Mesendoderm (in vitro differentiated cells): ENCODE measurements at regions not wholly inside any gene's neighbourhood (a gene's known extent, or its start where the extent isn't known, plus 50 kb on each side); places are given as distances from the start of the nearest gene placed in this dataset.

Experiments used
- DNase-seq: peaks from one replicate; pipeline ENCODE4 v3.0.0; 2013
- H2AK5ac ChIP-seq: 2 replicates; pipeline ENCODE4 v1.6.1; 2013; ENCODE audit warnings: low read length, inconsistent platforms
- H2BK120ac ChIP-seq: 2 replicates; pipeline ENCODE4 v1.6.1; 2013; ENCODE audit warnings: low read depth, mild to moderate bottlenecking, low read length, moderate library complexity, mixed read lengths
- H2BK15ac ChIP-seq: replicated peaks from 2 replicates; pipeline ENCODE4 v1.6.1; 2013; ENCODE audit warnings: low read depth, mild to moderate bottlenecking, moderate library complexity
- H2BK5ac ChIP-seq: 2 replicates; pipeline ENCODE4 v1.6.1; 2013; ENCODE audit warnings: low read length, inconsistent platforms
- H3K18ac ChIP-seq: 2 replicates; pipeline ENCODE4 v1.6.1; 2013; ENCODE audit warnings: mild to moderate bottlenecking, low read length, mixed read lengths
- H3K23ac ChIP-seq: one replicate; pipeline ENCODE4 v1.6.1; 2013; ENCODE audit warnings: low read length
- H3K27ac ChIP-seq: 2 replicates; pipeline ENCODE4 v1.5.1; 2013; ENCODE audit warnings: low read depth, mild to moderate bottlenecking, inconsistent platforms, low read length, moderate library complexity
- H3K27me3 ChIP-seq: 2 replicates; pipeline ENCODE4 v1.6.1; 2013; ENCODE audit warnings: low read length, control low read depth, mild to moderate bottlenecking, inconsistent platforms; ENCODE audit not compliant: insufficient read depth, poor library complexity
- H3K36me3 ChIP-seq: 2 replicates; pipeline ENCODE4 v1.6.1; 2013; ENCODE audit warnings: low read length, inconsistent platforms; ENCODE audit not compliant: control insufficient read depth, insufficient read depth
- H3K4ac ChIP-seq: one replicate; pipeline ENCODE4 v1.6.1; 2013; ENCODE audit warnings: low read depth, mild to moderate bottlenecking, low read length, moderate library complexity
- H3K4me1 ChIP-seq: 2 replicates; pipeline ENCODE4 v1.6.1; 2013; ENCODE audit warnings: low read depth, low read length, inconsistent platforms; ENCODE audit not compliant: control insufficient read depth
- H3K4me2 ChIP-seq: 2 replicates; pipeline ENCODE4 v1.6.1; 2013; ENCODE audit warnings: low read length
- H3K4me3 ChIP-seq: 2 replicates; pipeline ENCODE4 v1.5.1; 2013; ENCODE audit warnings: mild to moderate bottlenecking, low read length
- H3K56ac ChIP-seq: one replicate; pipeline ENCODE4 v1.6.1; 2013; ENCODE audit warnings: low read length
- H3K79me1 ChIP-seq: 2 replicates; pipeline ENCODE4 v1.6.1; 2013; ENCODE audit warnings: low read length, inconsistent platforms
- H3K79me2 ChIP-seq: 2 replicates; pipeline ENCODE4 v1.6.1; 2013; ENCODE audit warnings: mild to moderate bottlenecking, low read length; ENCODE audit not compliant: control insufficient read depth, insufficient read depth
- H3K9ac ChIP-seq: 2 replicates; pipeline ENCODE4 v1.6.1; 2013; ENCODE audit warnings: low read length, inconsistent platforms
- H4K5ac ChIP-seq: one replicate; pipeline ENCODE4 v1.6.1; 2013; ENCODE audit warnings: low read length
- H4K8ac ChIP-seq: one replicate; pipeline ENCODE4 v1.6.1; 2013; ENCODE audit warnings: low read depth, mild to moderate bottlenecking, control low read depth, low read length, moderate library complexity
- WGBS: extraction: QIAGEN DNeasy Blood & Tissue Kit; methylation state at CpG from one replicate; pipeline ENCODE4 v1.1.7; 2013; ENCODE audit warnings: low lambda C conversion rate, missing lambda C conversion rate; ENCODE audit not compliant: insufficient coverage; ENCODE audit errors: extremely low coverage; 5-methylcytosine and 5-hydroxymethylcytosine counted together

DNA sequence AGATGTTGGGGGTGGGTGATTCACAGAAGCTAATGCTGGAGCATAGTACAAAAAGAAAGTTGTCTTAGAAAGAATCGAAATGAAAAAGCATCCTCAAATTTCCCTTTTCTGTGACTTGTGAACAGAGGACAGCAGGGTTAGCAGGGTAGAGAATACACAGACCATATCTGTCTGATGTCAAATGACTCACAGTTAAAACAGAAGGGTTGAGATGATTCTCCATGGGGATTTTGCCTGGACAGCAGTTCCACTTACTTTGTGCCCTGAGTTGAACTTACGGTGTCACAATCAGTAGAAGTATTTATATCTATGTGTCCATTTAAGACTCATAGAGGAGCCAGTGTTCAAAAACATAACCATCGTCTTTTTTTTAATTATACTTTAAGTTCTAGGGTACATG, 801.6 kb downstream of the KCTD16 start:
- Histone ChIP-seq H3K4me2 (no peak overlapping the region), H3K79me2 (no peaks in the 10 kb centered on the region), H3K23ac (no peak overlapping the region), H4K8ac (no peak overlapping the region), H3K56ac (no peak overlapping the region), H4K5ac (no peak overlapping the region), H3K18ac (no peak overlapping the region), H3K4me1 (no peaks in the 10 kb centered on the region), H3K4ac (no peak overlapping the region), H3K27me3 (no peaks in the 10 kb centered on the region), H3K27ac (no peak overlapping the region), H2BK15ac (no peak overlapping the region), H2BK5ac (no peak overlapping the region), H3K36me3 (no peaks in the 10 kb centered on the region), H2BK120ac (no peak overlapping the region), H3K4me3 (no peak overlapping the region), H2AK5ac (no peak overlapping the region), H3K9ac (no peak overlapping the region), H3K79me1 (no peaks in the 10 kb centered on the region)
- WGBS: no CpG with 5 or more reads among the region's 3 CpGs
- DNase-seq: no peak

DNA sequence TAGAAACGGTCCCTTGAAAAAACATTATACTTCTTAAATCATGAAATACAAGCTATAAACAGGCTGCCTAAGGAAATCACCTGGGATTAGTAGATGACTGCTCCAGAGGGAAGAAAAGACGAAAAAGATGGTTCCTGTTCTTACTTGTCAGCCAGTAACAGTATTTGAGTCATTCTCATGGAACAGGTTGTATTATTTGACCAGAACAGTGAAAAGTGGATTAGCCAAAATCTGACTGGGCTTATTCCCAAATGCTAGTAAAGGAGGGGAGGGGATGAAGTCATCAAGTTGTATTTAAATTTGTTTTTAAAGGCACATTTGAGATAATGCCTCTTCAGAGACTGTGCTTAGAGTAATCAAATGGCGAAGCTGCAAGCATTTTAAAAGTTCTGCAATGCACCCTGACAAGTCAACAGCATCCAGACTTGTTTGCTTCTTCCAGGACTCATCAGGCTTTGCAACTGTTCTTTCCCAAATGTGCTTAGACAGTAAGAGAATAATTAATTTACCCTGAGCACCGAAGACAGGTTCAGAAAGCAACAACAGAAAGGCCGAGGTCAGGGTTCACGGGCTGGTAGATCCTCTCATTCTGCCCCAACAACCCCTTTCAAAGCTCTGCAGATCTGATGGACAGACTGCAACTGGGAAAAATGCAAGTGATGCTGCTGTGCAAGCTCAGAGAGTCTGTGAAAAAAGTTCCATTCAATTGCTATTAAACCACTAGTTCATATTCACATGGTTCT, 800.6 kb downstream of the KCTD16 start:
- no peak for DNase-seq
- H2BK15ac ChIP-seq: no peak overlapping the region
- no peak overlapping the region for H2BK120ac ChIP-seq
- H2AK5ac ChIP-seq: no peak overlapping the region
- H3K36me3 ChIP-seq: no peaks in the 10 kb centered on the region
- no peak overlapping the region for H3K27ac ChIP-seq
- no peaks in the 10 kb centered on the region for H3K4me1 ChIP-seq
- H3K79me1 ChIP-seq: no peaks in the 10 kb centered on the region
- no peak overlapping the region for H3K4me2 ChIP-seq
- H3K56ac ChIP-seq: no peak overlapping the region
- no peaks in the 10 kb centered on the region for H3K27me3 ChIP-seq
- H3K4ac ChIP-seq: no peak overlapping the region
- H3K23ac ChIP-seq: no peak overlapping the region
- no peak overlapping the region for H3K18ac ChIP-seq
- no peak overlapping the region for H2BK5ac ChIP-seq
- H3K4me3 ChIP-seq: no peak overlapping the region
- no peak overlapping the region for H3K9ac ChIP-seq
- H4K8ac ChIP-seq: no peak overlapping the region
- H3K79me2 ChIP-seq: no peaks in the 10 kb centered on the region
- WGBS: no CpG with 5 or more reads among the region's 6 CpGs
- H4K5ac ChIP-seq: no peak overlapping the region

GRCh38 chr5:144960296-144960695, 789.6 kb downstream of the KCTD16 start:
- Histone ChIP-seq H3K27ac (no peak overlapping the region), H3K4me3 (no peak overlapping the region), H2BK15ac (no peak overlapping the region), H3K4me1 (no peaks in the 10 kb centered on the region), H2BK5ac (no peak overlapping the region), H3K79me2 (no peaks in the 10 kb centered on the region), H3K36me3 (no peaks in the 10 kb centered on the region), H2AK5ac (no peak overlapping the region), H3K4ac (no peak overlapping the region), H3K79me1 (no peaks in the 10 kb centered on the region), H3K56ac (no peak overlapping the region), H3K4me2 (no peak overlapping the region), H4K5ac (no peak overlapping the region), H4K8ac (no peak overlapping the region), H3K27me3 (no peaks in the 10 kb centered on the region), H3K23ac (no peak overlapping the region), H3K18ac (no peak overlapping the region), H2BK120ac (no peak overlapping the region), H3K9ac (no peak overlapping the region)
- DNase-seq: no peak

DNA sequence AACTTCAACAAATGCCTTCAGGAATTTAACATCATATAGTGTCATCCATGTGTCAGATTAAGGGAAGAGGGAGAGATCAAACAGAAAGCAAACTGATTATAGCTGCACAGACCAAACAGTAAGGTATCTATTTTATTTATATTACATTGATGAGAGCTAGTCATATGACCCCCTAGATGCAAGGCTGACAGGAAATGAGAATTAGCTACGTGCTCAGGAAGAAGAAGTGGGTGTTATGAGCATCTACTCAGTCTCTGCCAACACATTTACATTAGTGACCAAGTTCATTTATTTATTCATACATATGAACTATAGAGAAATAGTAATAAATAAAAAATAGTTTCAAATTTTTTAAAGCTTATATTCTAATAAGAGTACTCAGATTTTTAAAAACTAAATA, 787.3 kb downstream of the KCTD16 start:
- no peak overlapping the region for H2BK5ac ChIP-seq
- no peaks in the 10 kb centered on the region for H3K27me3 ChIP-seq
- H3K9ac ChIP-seq: no peak overlapping the region
- H3K23ac ChIP-seq: no peak overlapping the region
- no peak overlapping the region for H4K5ac ChIP-seq
- no peak overlapping the region for H2BK15ac ChIP-seq
- no peaks in the 10 kb centered on the region for H3K36me3 ChIP-seq
- no peak overlapping the region for H2BK120ac ChIP-seq
- H3K79me1 ChIP-seq: no peaks in the 10 kb centered on the region
- H3K27ac ChIP-seq: no peak overlapping the region
- WGBS: no CpG with 5 or more reads among the region's 1 CpG
- no peak overlapping the region for H3K4me2 ChIP-seq
- no peak overlapping the region for H4K8ac ChIP-seq
- H3K18ac ChIP-seq: no peak overlapping the region
- H3K56ac ChIP-seq: no peak overlapping the region
- no peaks in the 10 kb centered on the region for H3K79me2 ChIP-seq
- H3K4ac ChIP-seq: no peak overlapping the region
- H3K4me3 ChIP-seq: no peak overlapping the region
- DNase-seq: no peak
- no peaks in the 10 kb centered on the region for H3K4me1 ChIP-seq
- no peak overlapping the region for H2AK5ac ChIP-seq

DNA sequence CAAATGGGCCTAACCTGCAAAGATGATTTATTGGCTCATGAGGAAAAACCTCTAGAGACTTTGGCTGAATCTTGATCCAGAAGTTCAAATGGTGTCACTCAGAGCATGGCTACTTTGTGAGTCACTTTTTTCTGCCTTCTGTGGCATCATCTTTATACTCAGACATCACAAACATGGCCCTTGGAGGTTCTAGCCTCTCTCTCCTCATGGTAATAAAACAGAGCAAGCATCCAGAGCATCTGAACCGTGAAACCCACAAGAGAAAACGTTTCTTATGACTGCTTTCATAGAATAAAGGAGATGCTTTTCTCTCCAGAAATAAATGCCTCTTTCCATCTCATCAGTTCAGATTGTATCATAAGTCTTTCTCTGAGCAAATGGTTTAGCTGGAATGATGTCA, 780.3 kb downstream of the KCTD16 start:
- Histone ChIP-seq H3K18ac (no peak overlapping the region), H3K4me2 (no peak overlapping the region), H3K79me1 (no peaks in the 10 kb centered on the region), H4K5ac (no peak overlapping the region), H3K4ac (no peak overlapping the region), H2AK5ac (no peak overlapping the region), H3K27ac (no peak overlapping the region), H3K23ac (no peak overlapping the region), H3K36me3 (no peaks in the 10 kb centered on the region), H3K9ac (no peak overlapping the region), H3K27me3 (no peaks in the 10 kb centered on the region), H3K4me1 (no peaks in the 10 kb centered on the region), H2BK15ac (no peak overlapping the region), H2BK5ac (no peak overlapping the region), H3K79me2 (no peaks in the 10 kb centered on the region), H3K56ac (no peak overlapping the region), H3K4me3 (no peak overlapping the region), H4K8ac (no peak overlapping the region), H2BK120ac (no peak overlapping the region)
- no peak for DNase-seq
- WGBS: no CpG with 5 or more reads among the region's 2 CpGs

DNA sequence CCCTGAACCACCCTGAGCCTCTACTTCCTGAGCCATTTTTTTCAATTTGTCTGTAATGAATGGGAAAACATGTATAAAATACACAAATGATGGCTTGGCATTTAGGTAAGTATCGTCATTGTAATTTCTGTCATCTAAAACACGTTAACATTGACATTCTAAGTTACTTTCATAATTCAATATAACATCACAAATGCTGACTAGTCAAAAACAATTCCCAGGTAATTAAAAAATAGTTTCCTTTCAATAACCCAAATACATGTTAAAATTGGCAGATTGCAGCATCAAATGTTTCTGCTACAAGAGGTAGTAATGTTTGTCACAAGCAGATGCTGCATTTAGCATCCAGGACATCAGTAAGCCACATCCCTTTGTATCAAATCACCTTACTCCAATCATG, 776.4 kb downstream of the KCTD16 start:
- Histone ChIP-seq H3K18ac (no peak overlapping the region), H3K56ac (no peak overlapping the region)

More for the DNA sequence above, 776.4 kb downstream of the KCTD16 start:
- Histone ChIP-seq H3K4me1 (no peaks in the 10 kb centered on the region), H3K79me2 (no peaks in the 10 kb centered on the region), H3K4me3 (no peak overlapping the region), H2BK5ac (no peak overlapping the region), H2AK5ac (no peak overlapping the region), H3K4me2 (no peak overlapping the region), H3K36me3 (no peaks in the 10 kb centered on the region), H3K27me3 (no peaks in the 10 kb centered on the region), H3K23ac (no peak overlapping the region), H2BK120ac (no peak overlapping the region), H3K27ac (no peak overlapping the region), H2BK15ac (no peak overlapping the region), H3K9ac (no peak overlapping the region), H4K5ac (no peak overlapping the region), H3K4ac (no peak overlapping the region), H4K8ac (no peak overlapping the region), H3K79me1 (no peaks in the 10 kb centered on the region)
- DNase-seq: no peak
- WGBS: no CpG with 5 or more reads among the region's 2 CpGs
